HK-2 (cell line): ENCODE measurements at regions not wholly inside any gene's neighbourhood (a gene's known extent, or its start where the extent isn't known, plus 50 kb on each side); places are given as distances from the start of the nearest gene placed in this dataset.

Experiments
- DNase-seq: peaks from one replicate; pipeline ENCODE4 v3.0.0-alpha.2; 2018; ENCODE audit not compliant: unreplicated experiment

GRCh38 chr6:90807791-90808701, 221.2 kb upstream of the MAP3K7 start:
- DNase-seq, result no peak

- no peak for DNase-seq
These were observed 218.8 kb upstream of the MAP3K7 start for GRCh38 chr6:90805619-90806155.

GRCh38 chr6:90803956-90804355, 217.1 kb upstream of the MAP3K7 start:
- DNase-seq, result no peak

- no peak for DNase-seq
These were observed 208.2 kb upstream of the MAP3K7 start for GRCh38 chr6:90795078-90795477.

GRCh38 chr6:90793771-90794170, 206.9 kb upstream of the MAP3K7 start:
- DNase-seq, result no peak

GRCh38 chr6:90790696-90791095, 203.8 kb upstream of the MAP3K7 start:
- no peak for DNase-seq

GRCh38 chr6:90790058-90790457, 203.2 kb upstream of the MAP3K7 start:
- DNase-seq, result no peak

- DNase-seq, result no peak
These were observed 201.9 kb upstream of the MAP3K7 start for GRCh38 chr6:90788781-90789180.

- DNase-seq, result no peak
These were observed 200.6 kb upstream of the MAP3K7 start for GRCh38 chr6:90787446-90787845.

- no peak for DNase-seq
These were observed 193.9 kb upstream of the MAP3K7 start for GRCh38 chr6:90780778-90781177.

- DNase-seq, result no peak
These were observed 193.3 kb upstream of the MAP3K7 start for GRCh38 chr6:90780141-90780540.

- no peak for DNase-seq
These were observed 191.7 kb upstream of the MAP3K7 start for GRCh38 chr6:90778417-90779203.

- no peak for DNase-seq
These were observed 183.9 kb upstream of the MAP3K7 start for GRCh38 chr6:90770778-90771177.

GRCh38 chr6:90765895-90766294, 179.0 kb upstream of the MAP3K7 start:
- DNase-seq, result no peak

GRCh38 chr6:90765491-90765890, 178.6 kb upstream of the MAP3K7 start:
- no peak for DNase-seq

- DNase-seq, result no peak
These were observed 177.1 kb upstream of the MAP3K7 start for GRCh38 chr6:90764001-90764400.

- no peak for DNase-seq
These were observed 172.8 kb upstream of the MAP3K7 start for GRCh38 chr6:90759664-90760063.

GRCh38 chr6:90758741-90759140, 171.9 kb upstream of the MAP3K7 start:
- no peak for DNase-seq

- no peak for DNase-seq
These were observed 167.2 kb upstream of the MAP3K7 start for GRCh38 chr6:90753820-90754643.

- DNase-seq, result no peak
These were observed 152.9 kb upstream of the MAP3K7 start for GRCh38 chr6:90739802-90740201.

GRCh38 chr6:90739339-90739738, 152.5 kb upstream of the MAP3K7 start:
- DNase-seq, result no peak

- DNase-seq, result no peak
These were observed 143.3 kb upstream of the MAP3K7 start for GRCh38 chr6:90730151-90730673.
